HL-60 (cell line): ENCODE measurements at regions not wholly inside any gene's neighbourhood (a gene's known extent, or its start where the extent isn't known, plus 50 kb on each side); places are given as distances from the start of the nearest gene placed in this dataset.

ENCODE experiments used
- POLR2AphosphoS5 ChIP-seq: IDR thresholded peaks from 2 replicates; pipeline ENCODE4 v1.6.1; 2012; ENCODE audit warnings: low read depth
- TF ChIP-seq, protein P1 (sequence below): IDR thresholded peaks from one replicate; pipeline ENCODE4 v1.5.1; 2011; ENCODE audit warnings: low read length, control low read depth, inconsistent platforms; ENCODE audit not compliant: insufficient read depth

DNA sequence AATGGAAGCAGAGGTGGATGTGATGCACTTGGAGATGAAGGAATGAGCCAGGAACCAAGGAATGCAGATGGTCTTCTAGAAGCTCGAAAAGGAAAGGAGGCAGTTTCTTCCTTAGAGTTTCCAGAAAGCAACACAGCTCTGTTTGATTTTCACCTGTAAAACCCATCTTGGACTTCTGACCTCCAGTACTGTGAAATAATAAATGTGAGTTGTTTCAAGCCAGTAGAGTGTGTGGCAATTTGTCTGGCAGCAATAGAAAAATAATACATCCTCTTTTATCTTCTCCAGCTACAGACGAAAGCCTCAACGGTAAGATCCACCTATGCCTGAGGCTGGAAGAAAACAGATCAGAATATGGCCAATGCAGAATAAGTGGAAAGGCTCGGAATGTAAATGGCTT lies 199.7 kb downstream of the HINT1 start:
- TF ChIP-seq, protein P1, sequence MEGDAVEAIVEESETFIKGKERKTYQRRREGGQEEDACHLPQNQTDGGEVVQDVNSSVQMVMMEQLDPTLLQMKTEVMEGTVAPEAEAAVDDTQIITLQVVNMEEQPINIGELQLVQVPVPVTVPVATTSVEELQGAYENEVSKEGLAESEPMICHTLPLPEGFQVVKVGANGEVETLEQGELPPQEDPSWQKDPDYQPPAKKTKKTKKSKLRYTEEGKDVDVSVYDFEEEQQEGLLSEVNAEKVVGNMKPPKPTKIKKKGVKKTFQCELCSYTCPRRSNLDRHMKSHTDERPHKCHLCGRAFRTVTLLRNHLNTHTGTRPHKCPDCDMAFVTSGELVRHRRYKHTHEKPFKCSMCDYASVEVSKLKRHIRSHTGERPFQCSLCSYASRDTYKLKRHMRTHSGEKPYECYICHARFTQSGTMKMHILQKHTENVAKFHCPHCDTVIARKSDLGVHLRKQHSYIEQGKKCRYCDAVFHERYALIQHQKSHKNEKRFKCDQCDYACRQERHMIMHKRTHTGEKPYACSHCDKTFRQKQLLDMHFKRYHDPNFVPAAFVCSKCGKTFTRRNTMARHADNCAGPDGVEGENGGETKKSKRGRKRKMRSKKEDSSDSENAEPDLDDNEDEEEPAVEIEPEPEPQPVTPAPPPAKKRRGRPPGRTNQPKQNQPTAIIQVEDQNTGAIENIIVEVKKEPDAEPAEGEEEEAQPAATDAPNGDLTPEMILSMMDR, result no peak
- TF ChIP-seq POLR2AphosphoS5, result no peak
